H9 (cell line): ENCODE measurements at regions not wholly inside any gene's neighbourhood (a gene's known extent, or its start where the extent isn't known, plus 50 kb on each side); places are given as distances from the start of the nearest gene placed in this dataset.

Experiments used
- DNase-seq: peaks from one replicate; pipeline ENCODE4 v3.0.0-alpha.2; 2017
- H2AFZ ChIP-seq: one replicate; pipeline ENCODE4 v1.6.1; 2013; ENCODE audit warnings: mild to moderate bottlenecking, low read length, control low read depth, moderate library complexity
- H2AK5ac ChIP-seq: 2 replicates; pipeline ENCODE4 v1.6.1; 2013; ENCODE audit warnings: low read length, control low read depth, mixed read lengths; ENCODE audit not compliant: insufficient read length
- H2BK120ac ChIP-seq: one replicate; pipeline ENCODE4 v1.6.1; 2013; ENCODE audit warnings: low read depth, mild to moderate bottlenecking, low read length, control low read depth, inconsistent platforms; ENCODE audit not compliant: poor library complexity, severe bottlenecking
- H2BK12ac ChIP-seq: 2 replicates; pipeline ENCODE4 v1.6.1; 2013; ENCODE audit warnings: low read length, control low read depth, mixed read lengths, low read depth; ENCODE audit not compliant: insufficient read length
- H2BK15ac ChIP-seq: 2 replicates; pipeline ENCODE4 v1.6.1; 2013; ENCODE audit warnings: low read depth, low read length, control low read depth
- H2BK20ac ChIP-seq: one replicate; pipeline ENCODE4 v1.6.1; 2013; ENCODE audit warnings: low read depth, mild to moderate bottlenecking, low read length, control low read depth, inconsistent platforms; ENCODE audit not compliant: poor library complexity, severe bottlenecking
- H2BK5ac ChIP-seq: 2 replicates; pipeline ENCODE4 v1.6.1; 2013; ENCODE audit warnings: low read length, control low read depth, mixed read lengths; ENCODE audit not compliant: insufficient read length
- H3K14ac ChIP-seq: 2 replicates; pipeline ENCODE4 v1.6.1; 2013; ENCODE audit warnings: low read length, control low read depth; ENCODE audit not compliant: insufficient read depth
- H3K18ac ChIP-seq: 2 replicates; pipeline ENCODE4 v1.6.1; 2013; ENCODE audit warnings: low read depth, mild to moderate bottlenecking, mixed read lengths, low read length, control low read depth; ENCODE audit not compliant: insufficient read length
- H3K23ac ChIP-seq: 2 replicates; pipeline ENCODE4 v1.6.1; 2013; ENCODE audit warnings: low read length, control low read depth, mixed read lengths, low read depth; ENCODE audit not compliant: insufficient read length
- H3K23me2 ChIP-seq: 2 replicates; pipeline ENCODE4 v1.6.1; 2013; ENCODE audit warnings: low read depth, mild to moderate bottlenecking, mixed read lengths, low read length, control low read depth; ENCODE audit not compliant: insufficient read length, poor library complexity, severe bottlenecking
- H3K27ac ChIP-seq: 2 replicates; pipeline ENCODE4 v1.5.1; 2013; ENCODE audit warnings: low read length, control low read depth, mixed read lengths, low read depth; ENCODE audit not compliant: insufficient read length
- H3K27me3 ChIP-seq: 2 replicates; pipeline ENCODE4 v1.6.1; 2013; ENCODE audit warnings: low read length, control low read depth, inconsistent platforms; ENCODE audit not compliant: insufficient read depth
- H3K4ac ChIP-seq: 2 replicates; pipeline ENCODE4 v1.6.1; 2013; ENCODE audit warnings: low read depth, mild to moderate bottlenecking, control low read depth, inconsistent platforms, low read length, moderate library complexity
- H3K4me1 ChIP-seq: 2 replicates; pipeline ENCODE4 v1.6.1; 2013; ENCODE audit warnings: low read length, control low read depth, inconsistent platforms; ENCODE audit not compliant: insufficient read depth
- H3K4me2 ChIP-seq: 2 replicates; pipeline ENCODE4 v1.6.1; 2013; ENCODE audit warnings: low read length, control low read depth, mixed read lengths; ENCODE audit not compliant: insufficient read length, insufficient read depth
- H3K56ac ChIP-seq: 2 replicates; pipeline ENCODE4 v1.6.1; 2013; ENCODE audit warnings: low read depth, mild to moderate bottlenecking, mixed read lengths, low read length, control low read depth; ENCODE audit not compliant: insufficient read length
- H3K79me1 ChIP-seq: 2 replicates; pipeline ENCODE4 v1.6.1; 2013; ENCODE audit warnings: low read depth, mild to moderate bottlenecking, moderate library complexity, low read length, control low read depth, inconsistent platforms; ENCODE audit not compliant: insufficient read depth, poor library complexity, severe bottlenecking
- H3K79me2 ChIP-seq: 2 replicates; pipeline ENCODE4 v1.6.1; 2013; ENCODE audit warnings: low read length, control low read depth, inconsistent platforms; ENCODE audit not compliant: insufficient read depth
- H3K9ac ChIP-seq: 2 replicates; pipeline ENCODE4 v1.6.1; 2013; ENCODE audit warnings: low read length, control low read depth, mixed read lengths; ENCODE audit not compliant: insufficient read length; ENCODE audit errors: extremely low read depth
- H3K9me3 ChIP-seq: one replicate; pipeline ENCODE4 v1.6.1; 2013; ENCODE audit warnings: low read depth, low read length, inconsistent platforms; ENCODE audit not compliant: control insufficient read depth
- H3T11ph ChIP-seq: one replicate; pipeline ENCODE4 v1.6.1; 2013; ENCODE audit warnings: mild to moderate bottlenecking, low read length, control low read depth, inconsistent platforms
- H4K20me1 ChIP-seq: one replicate; pipeline ENCODE4 v1.6.1; 2013; ENCODE audit not compliant: control insufficient read depth, insufficient read length, insufficient read depth
- H4K5ac ChIP-seq: 2 replicates; pipeline ENCODE4 v1.6.1; 2013; ENCODE audit warnings: low read depth, mild to moderate bottlenecking, mixed read lengths, low read length, control low read depth; ENCODE audit not compliant: insufficient read length
- H4K8ac ChIP-seq: replicated peaks from 2 replicates; pipeline ENCODE4 v1.6.1; 2013; ENCODE audit warnings: low read length, control low read depth, mixed read lengths, low read depth; ENCODE audit not compliant: insufficient read length
- H4K91ac ChIP-seq: 2 replicates; pipeline ENCODE4 v1.6.1; 2013; ENCODE audit warnings: low read depth, mild to moderate bottlenecking, moderate library complexity, mixed read lengths, low read length, control low read depth; ENCODE audit not compliant: insufficient read length
- H3K27ac Mint-ChIP-seq, 3 experiments: 2 replicates in 2 of 3; 3 replicates in 1 of 3; pipeline ENCODE4 v1.8.0; 2020 to 2021; ENCODE audit warnings: mixed read lengths in 3 of 3, mild to moderate bottlenecking in 1 of 3, moderate library complexity in 1 of 3
- H3K27me3 Mint-ChIP-seq: 2 replicates; pipeline ENCODE4 v1.8.0; 2021; ENCODE audit warnings: low read depth, mild to moderate bottlenecking, moderate library complexity, mixed read lengths
- H3K36me3 Mint-ChIP-seq, 3 experiments: 2 replicates in 2 of 3; 3 replicates in 1 of 3; pipeline ENCODE4 v1.8.0; 2020 to 2021; ENCODE audit warnings: low read depth in 3 of 3, mixed read lengths in 3 of 3; ENCODE audit not compliant: insufficient read depth in 1 of 3
- H3K4me1 Mint-ChIP-seq, 2 experiments: 2 replicates each; pipeline ENCODE4 v1.8.0; 2020; ENCODE audit warnings: mixed read lengths in 2 of 2
- H3K4me3 Mint-ChIP-seq, 2 experiments: 2 replicates in 1 of 2; 3 replicates in 1 of 2; pipeline ENCODE4 v1.8.0; 2020 to 2021; ENCODE audit warnings: mild to moderate bottlenecking in 2 of 2, mixed read lengths in 2 of 2, moderate library complexity in 1 of 2
- H3K9me3 Mint-ChIP-seq, 2 experiments: 2 replicates in 1 of 2; 3 replicates in 1 of 2; pipeline ENCODE4 v1.8.0; 2020; ENCODE audit warnings: mild to moderate bottlenecking in 2 of 2, mixed read lengths in 2 of 2, moderate library complexity in 1 of 2
- WGBS: extraction: QIAGEN DNeasy Blood & Tissue Kit; methylation state at CpG from one replicate; pipeline ENCODE4 v1.1.7; 2013; ENCODE audit warnings: missing lambda C conversion rate, low lambda C conversion rate, mixed read lengths; ENCODE audit not compliant: insufficient read length; ENCODE audit errors: extremely low coverage; 5-methylcytosine and 5-hydroxymethylcytosine counted together
- TF ChIP-seq, protein P1 (sequence below): fragments of 200-600 bp; sonication (generic); conservative IDR thresholded peaks from 3 replicates; pipeline ENCODE4 v1.8.0; 2021; ENCODE audit warnings: antibody characterized with exemption, mild to moderate bottlenecking

- H3K27me3 ChIP-seq, result no peaks in the 10 kb centered on the region
- H3K23me2 ChIP-seq, result no peaks in the 10 kb centered on the region
- Mint-ChIP-seq H3K27ac (peak overlapping the region in 1 of 3 experiments; percentile 39; a peak in 3 of 7 replicates), H3K4me1 (no peaks in the 10 kb centered on the region), H3K36me3 (no peaks in the 10 kb centered on the region), H3K4me3 (no peak overlapping the region), H3K9me3 (no peaks in the 10 kb centered on the region; a peak in 1 of 5 replicates), H3K27me3 (no peaks in the 10 kb centered on the region)
- H4K8ac ChIP-seq, result no peak overlapping the region
- no peak overlapping the region for H4K5ac ChIP-seq
- H3K23ac ChIP-seq, result no peak overlapping the region
- TF ChIP-seq, protein P1, sequence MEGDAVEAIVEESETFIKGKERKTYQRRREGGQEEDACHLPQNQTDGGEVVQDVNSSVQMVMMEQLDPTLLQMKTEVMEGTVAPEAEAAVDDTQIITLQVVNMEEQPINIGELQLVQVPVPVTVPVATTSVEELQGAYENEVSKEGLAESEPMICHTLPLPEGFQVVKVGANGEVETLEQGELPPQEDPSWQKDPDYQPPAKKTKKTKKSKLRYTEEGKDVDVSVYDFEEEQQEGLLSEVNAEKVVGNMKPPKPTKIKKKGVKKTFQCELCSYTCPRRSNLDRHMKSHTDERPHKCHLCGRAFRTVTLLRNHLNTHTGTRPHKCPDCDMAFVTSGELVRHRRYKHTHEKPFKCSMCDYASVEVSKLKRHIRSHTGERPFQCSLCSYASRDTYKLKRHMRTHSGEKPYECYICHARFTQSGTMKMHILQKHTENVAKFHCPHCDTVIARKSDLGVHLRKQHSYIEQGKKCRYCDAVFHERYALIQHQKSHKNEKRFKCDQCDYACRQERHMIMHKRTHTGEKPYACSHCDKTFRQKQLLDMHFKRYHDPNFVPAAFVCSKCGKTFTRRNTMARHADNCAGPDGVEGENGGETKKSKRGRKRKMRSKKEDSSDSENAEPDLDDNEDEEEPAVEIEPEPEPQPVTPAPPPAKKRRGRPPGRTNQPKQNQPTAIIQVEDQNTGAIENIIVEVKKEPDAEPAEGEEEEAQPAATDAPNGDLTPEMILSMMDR, result no peak
- H2BK20ac ChIP-seq, result no peak overlapping the region
- no peaks in the 10 kb centered on the region for H3K9me3 ChIP-seq
- H2BK15ac ChIP-seq, result no peak overlapping the region
- H3K56ac ChIP-seq, result no peak overlapping the region
- H2AFZ ChIP-seq, result no peak overlapping the region
- no peaks in the 10 kb centered on the region for H3K79me2 ChIP-seq
- no peak overlapping the region for H3K27ac ChIP-seq
- no peak overlapping the region for H3T11ph ChIP-seq
- no peak overlapping the region for H3K18ac ChIP-seq
- no peaks in the 10 kb centered on the region for H3K4me1 ChIP-seq
- no peaks in the 10 kb centered on the region for H4K20me1 ChIP-seq
- H3K79me1 ChIP-seq, result no peaks in the 10 kb centered on the region
- H3K9ac ChIP-seq, result no peak overlapping the region
- no peak overlapping the region for H2BK12ac ChIP-seq
- H3K4me2 ChIP-seq, result no peak overlapping the region
- H2BK120ac ChIP-seq, result no peak overlapping the region
- WGBS, result no CpG with 5 or more reads among the region's 7 CpGs
- H2BK5ac ChIP-seq, result no peak overlapping the region
- no peak overlapping the region for H3K14ac ChIP-seq
- H3K4ac ChIP-seq, result no peak overlapping the region
- no peak overlapping the region for H2AK5ac ChIP-seq
- DNase-seq, result no peak
- no peak overlapping the region for H4K91ac ChIP-seq
These were observed 1162.1 kb upstream of the USP15 start for GRCh38 chr12:61098031-61098580.
